Caki2 (cell line): ENCODE measurements at regions not wholly inside any gene's neighbourhood (a gene's known extent, or its start where the extent isn't known, plus 50 kb on each side); places are given as distances from the start of the nearest gene placed in this dataset.

Experiments
- DNase-seq: peaks from one replicate; pipeline ENCODE4 v3.0.0-alpha.2; 2015; ENCODE audit warnings: low read depth
- in situ Hi-C: cut with HindIII; loops from 2 replicates; pipeline ENCODE4 v1.10.0; 2016; ENCODE audit warnings: low sequenced_read_pairs, low pct_unique_long_range_greater_than_20kb, mixed read lengths

DNA sequence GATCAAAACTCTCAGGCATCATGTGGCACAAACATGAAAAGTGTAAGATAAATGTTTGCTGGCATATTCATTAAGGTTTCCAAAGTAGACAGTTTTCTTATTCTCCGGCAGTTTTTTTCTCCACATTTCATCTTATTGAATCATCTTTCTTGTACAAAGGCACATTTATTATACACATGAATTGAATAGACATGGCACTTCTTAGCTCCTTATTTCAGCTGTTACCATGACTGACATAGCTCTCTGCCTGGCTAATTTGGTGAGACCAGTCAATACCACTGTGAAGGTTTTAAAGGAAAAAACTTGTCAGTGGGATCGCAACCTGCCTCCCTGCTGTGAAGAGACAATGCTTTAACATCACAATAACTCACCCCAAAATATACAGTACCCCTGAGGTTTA, 285.0 kb upstream of the PCDH20 start:
- in situ Hi-C loops = no loop called here
- no peak for DNase-seq

DNA sequence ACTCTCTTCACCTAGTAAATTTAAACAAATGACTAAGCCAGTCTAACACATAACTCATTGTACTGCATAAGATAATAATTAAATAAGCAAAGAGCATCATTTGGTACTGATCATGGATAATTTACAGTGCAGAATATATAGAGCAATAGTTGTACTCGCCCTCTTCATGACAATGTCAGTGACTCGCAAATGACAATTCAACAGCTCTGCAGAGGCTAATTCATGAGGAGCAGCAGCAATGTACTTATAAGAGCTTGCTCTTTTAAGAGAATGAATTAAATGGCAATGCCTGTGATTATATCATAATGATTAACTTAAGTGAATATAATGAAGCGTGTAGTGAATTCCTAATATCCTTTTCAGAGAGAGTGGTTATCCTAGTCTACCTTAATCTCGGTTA, 284.5 kb upstream of the PCDH20 start:
- in situ Hi-C loops = no loop called here
- DNase-seq = no peak

DNA sequence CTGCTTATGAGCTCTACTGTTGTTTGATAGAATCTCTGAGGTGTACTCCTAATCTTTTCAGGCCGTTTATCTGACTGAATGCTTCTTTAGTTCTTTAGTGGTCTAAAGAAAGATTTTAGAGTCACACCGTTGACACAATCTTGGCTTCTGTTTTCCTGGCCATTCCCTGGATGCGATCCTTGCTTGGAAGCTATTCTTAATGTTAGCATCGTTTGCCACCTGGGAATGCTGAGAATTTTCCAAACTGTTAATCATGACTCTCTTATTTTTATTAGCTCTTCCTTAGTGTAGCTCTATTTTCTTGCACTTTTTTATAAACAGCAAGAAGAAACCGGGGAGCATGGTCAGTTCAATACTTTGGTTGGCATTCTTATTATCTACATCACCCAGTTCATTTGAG, 281.0 kb upstream of the PCDH20 start:
- in situ Hi-C loops = no loop called here
- DNase-seq = no peak

- in situ Hi-C loops = no loop called here
- peak; percentile 10 for DNase-seq
Observed at GRCh38 chr13:61695147-61695546, 279.5 kb upstream of the PCDH20 start.

GRCh38 chr13:61692691-61693090, 277.0 kb upstream of the PCDH20 start:
- no peak for DNase-seq
- in situ Hi-C loops = no loop called here

- in situ Hi-C loops = no loop called here
- DNase-seq = no peak
Observed at GRCh38 chr13:61685682-61686012, 270.0 kb upstream of the PCDH20 start.

DNA sequence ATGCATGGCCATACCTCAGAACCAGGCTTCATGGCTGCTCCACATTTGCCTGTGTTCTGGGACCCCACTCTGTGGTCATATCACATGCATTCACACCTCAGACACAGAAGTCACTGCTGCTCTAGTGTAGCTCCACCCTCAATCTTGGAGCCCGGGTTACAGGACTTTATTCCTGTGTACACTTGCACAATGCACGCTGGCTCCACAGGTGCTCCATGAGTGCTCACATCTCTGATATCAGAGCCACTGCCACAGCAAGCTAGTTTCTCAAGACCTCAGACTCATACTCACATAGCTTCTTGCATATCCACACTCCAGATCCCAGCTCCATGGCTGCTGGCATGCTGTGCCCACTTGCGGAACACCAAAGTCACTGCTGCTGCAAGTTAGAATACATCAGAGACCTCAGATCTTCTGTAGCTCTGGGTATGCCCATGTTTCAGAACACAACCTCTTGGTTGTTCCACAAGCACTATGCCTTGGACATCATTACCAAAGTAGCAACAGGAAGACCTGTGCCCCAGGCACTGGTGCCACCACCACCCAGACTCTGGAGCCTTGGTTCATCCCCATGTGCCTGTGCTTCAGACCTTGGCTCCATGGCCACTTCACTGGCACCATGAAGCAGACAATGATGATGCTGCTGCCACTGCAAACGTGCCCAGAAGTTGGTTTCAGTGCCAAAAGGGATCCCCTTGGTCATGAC, 269.5 kb upstream of the PCDH20 start:
- in situ Hi-C loops = no loop called here

GRCh38 chr13:61672756-61673155, 257.1 kb upstream of the PCDH20 start:
- in situ Hi-C loops = no loop called here
- no peak for DNase-seq

More for the DNA sequence above, 269.5 kb upstream of the PCDH20 start:
- DNase-seq = no peak

DNA sequence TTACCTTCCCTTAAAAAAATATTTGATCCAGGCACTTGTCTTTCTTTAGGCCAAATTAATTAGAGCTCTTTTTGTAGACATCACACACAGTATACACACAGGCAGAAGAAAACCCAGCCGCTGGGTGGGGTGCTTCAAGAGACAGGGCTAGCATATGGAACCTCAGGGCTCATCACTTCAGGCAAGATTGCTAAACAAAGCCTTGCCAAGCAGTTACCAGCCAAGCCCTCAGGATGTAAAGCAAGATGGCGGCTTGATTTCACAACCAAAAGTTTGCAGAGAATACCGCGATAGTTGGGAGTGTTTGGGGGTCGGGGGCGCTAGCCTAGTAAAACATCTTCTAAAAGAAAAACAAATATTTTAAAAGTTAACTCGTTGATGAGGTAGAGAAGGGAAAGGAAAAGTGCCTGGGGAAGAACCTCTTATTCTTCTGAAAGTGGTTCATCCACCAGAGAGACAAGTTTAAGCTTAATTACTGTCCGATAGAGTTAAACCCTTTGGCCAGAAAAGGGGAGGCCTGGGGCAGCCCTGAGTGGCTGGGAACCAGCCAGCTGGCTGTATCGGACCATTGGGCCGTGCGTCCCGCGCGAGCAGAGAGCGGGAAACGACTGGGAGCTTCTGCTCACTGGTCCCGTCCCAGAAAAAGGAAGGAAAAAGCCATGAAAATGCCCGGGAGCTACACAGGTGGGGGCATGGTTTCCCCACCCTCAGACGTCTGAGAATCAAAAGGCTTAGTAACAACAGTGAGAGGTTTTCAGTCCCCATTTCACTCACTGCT, 254.9 kb upstream of the PCDH20 start:
- DNase-seq = no peak
- in situ Hi-C loops = no loop called here

DNA sequence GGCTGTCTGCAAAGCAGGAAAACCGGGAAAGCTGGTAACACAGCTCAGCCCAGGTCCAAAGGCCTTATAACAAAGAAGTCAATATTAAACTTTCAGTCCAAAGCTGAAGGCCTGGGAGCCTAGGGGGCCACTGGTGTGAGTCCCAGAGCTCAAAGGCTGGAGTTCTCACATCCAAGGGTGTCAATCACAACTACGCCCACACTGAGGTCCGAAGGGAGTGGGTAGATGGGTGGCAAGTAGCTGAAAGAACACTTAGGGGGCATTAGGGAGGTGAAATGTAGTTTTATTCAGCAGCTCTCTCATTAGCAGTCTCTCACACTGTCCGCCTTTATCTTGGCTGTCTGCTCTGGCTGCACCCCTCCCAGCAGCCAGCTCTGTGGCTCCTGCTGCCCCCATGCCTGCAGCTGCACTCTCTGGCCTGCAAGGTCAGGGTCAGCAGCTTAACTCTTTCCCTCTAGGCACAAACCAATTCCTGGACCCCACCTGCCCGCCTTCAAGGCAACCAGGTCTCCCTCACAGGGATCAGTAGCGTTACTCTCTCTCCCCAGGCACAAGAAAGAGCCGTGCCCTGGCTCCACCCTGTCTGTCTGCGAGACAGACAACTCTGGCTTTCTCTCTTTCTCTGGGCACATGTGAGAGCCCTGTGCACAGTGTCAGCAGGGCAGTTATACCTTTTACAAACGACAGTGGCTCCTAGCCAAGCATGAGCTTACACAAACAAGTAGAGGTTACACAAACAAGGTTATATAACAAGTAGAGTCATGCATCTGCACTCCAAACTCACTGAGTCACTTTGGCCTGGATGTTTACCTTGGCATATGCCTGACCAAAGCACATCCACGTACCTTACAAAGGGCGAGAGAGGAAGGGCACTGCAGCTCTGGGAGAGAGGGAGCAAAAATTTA, 249.4 kb upstream of the PCDH20 start:
- peak; percentile 64 for DNase-seq
- in situ Hi-C loops = no loop called here

- in situ Hi-C loops = no loop called here
- no peak for DNase-seq
Observed at GRCh38 chr13:61654481-61654880, 238.8 kb upstream of the PCDH20 start.

- in situ Hi-C loops = no loop called here
- no peak for DNase-seq
Observed at GRCh38 chr13:61648547-61648946, 232.9 kb upstream of the PCDH20 start.

DNA sequence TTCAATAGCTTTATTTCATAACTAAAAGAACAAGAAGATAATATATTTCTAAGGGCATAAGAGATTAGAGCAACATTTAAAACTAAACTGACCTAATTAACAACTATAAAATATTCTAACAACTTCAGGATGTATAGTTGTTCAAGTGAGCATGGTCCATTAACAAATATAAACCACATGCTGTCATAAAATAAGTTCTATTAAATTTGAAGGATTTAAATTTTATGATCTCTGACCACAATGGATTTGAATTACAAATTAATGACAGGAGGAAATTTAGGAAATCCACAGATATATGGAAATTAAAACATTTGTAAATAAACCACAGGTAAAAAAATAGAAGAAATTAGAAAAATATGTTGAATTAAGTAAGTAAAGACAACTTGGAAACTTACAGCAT, 196.5 kb upstream of the PCDH20 start:
- in situ Hi-C loops = no loop called here
- no peak for DNase-seq

GRCh38 chr13:61608138-61608537, 192.5 kb upstream of the PCDH20 start:
- in situ Hi-C loops = no loop called here
- no peak for DNase-seq

GRCh38 chr13:61600360-61601033, 184.8 kb upstream of the PCDH20 start:
- DNase-seq = no peak
- in situ Hi-C loops = no loop called here

- in situ Hi-C loops = no loop called here
Observed at GRCh38 chr13:61592489-61592888, 176.8 kb upstream of the PCDH20 start.

GRCh38 chr13:61575973-61576372, 160.3 kb upstream of the PCDH20 start:
- in situ Hi-C loops = no loop called here
- no peak for DNase-seq

More at GRCh38 chr13:61592489-61592888, 176.8 kb upstream of the PCDH20 start:
- no peak for DNase-seq

DNA sequence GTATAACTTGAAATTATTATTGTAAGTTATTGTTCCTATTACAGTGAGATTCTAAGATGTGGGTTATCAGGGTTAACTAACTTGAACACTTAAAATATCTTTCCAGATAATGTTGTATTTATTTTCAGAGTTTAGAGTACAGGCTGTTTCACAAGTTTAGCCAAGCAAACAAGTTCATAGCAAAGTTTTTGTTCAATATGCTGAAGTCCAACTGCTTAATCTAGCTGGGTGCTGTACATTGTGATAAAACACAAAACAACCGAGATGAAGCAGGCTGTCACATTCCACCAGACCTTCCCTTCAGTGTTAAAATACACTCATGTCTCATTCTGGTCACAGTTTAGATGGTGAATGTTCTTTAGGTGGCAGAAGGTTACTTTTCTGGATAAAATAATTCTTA, 148.0 kb upstream of the PCDH20 start:
- no peak for DNase-seq

More for the DNA sequence above, 148.0 kb upstream of the PCDH20 start:
- in situ Hi-C loops = no loop called here
